Adrenal gland (tissue), 5 donors: ENCODE measurements at regions not wholly inside any gene's neighbourhood (a gene's known extent, or its start where the extent isn't known, plus 50 kb on each side); places are given as distances from the start of the nearest gene placed in this dataset.

Source experiments
- POLR2A ChIP-seq, 2 donors: fragments of 450-650 bp; IDR thresholded peaks; one replicate each; pipeline ENCODE4 v1.6.1; 2017; ENCODE audit warnings: antibody characterized with exemption in 2 of 2, mild to moderate bottlenecking in 2 of 2, moderate library complexity in 1 of 2
- TF ChIP-seq, protein P1 (sequence below), 6 experiments: fragments of 450-650 bp in 4 of 6; fragments of 200-600 bp in 2 of 6; sonication (generic) in 1 of 6; IDR thresholded peaks; 1 replicate in 5 of 6; 2 replicates in 1 of 6; pipeline versions ENCODE4 v1.5.1 to v1.8.0; 2016 to 2021; ENCODE audit warnings: antibody characterized with exemption in 6 of 6, mild to moderate bottlenecking in 2 of 6, moderate library complexity in 1 of 6
- donor health status: DM: no; HTN: no; CAD: no.

DNA sequence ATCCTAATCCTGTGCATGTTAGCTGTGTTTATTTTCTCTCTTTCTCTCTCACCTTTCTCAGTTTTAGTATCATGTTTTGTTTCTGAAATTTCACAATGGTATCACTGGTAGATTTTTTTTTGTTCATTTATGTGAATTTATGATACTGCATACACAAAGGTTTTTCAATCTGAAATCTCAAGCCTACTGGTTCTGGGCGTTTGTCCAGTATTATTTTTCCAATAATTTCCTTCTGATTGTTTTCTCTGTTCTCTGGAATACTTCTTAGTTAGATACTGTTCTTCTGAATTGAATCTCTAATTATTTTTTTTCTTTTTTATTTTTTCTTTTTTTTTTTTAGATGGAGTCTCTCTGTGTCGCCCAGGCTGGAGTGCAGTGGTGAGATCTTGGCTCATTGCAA lies 96.2 kb upstream of the TMEM72 start:
- TF ChIP-seq, protein P1, sequence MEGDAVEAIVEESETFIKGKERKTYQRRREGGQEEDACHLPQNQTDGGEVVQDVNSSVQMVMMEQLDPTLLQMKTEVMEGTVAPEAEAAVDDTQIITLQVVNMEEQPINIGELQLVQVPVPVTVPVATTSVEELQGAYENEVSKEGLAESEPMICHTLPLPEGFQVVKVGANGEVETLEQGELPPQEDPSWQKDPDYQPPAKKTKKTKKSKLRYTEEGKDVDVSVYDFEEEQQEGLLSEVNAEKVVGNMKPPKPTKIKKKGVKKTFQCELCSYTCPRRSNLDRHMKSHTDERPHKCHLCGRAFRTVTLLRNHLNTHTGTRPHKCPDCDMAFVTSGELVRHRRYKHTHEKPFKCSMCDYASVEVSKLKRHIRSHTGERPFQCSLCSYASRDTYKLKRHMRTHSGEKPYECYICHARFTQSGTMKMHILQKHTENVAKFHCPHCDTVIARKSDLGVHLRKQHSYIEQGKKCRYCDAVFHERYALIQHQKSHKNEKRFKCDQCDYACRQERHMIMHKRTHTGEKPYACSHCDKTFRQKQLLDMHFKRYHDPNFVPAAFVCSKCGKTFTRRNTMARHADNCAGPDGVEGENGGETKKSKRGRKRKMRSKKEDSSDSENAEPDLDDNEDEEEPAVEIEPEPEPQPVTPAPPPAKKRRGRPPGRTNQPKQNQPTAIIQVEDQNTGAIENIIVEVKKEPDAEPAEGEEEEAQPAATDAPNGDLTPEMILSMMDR (IDR thresholded peaks at IDR 0.05) = no peak
- no peak for TF ChIP-seq POLR2A (IDR thresholded peaks at IDR 0.05)
